Osteoblast (primary cell): ENCODE measurements at regions not wholly inside any gene's neighbourhood (a gene's known extent, or its start where the extent isn't known, plus 50 kb on each side); places are given as distances from the start of the nearest gene placed in this dataset.

Experiments used
- DNase-seq: peaks from one replicate; pipeline ENCODE4 v3.0.0; 2011; ENCODE audit warnings: low spot score, mixed read lengths; ENCODE audit not compliant: insufficient read length; ENCODE audit errors: missing footprints
- H2AFZ ChIP-seq: 2 replicates; pipeline ENCODE4 v1.6.0; 2011; ENCODE audit warnings: mild to moderate bottlenecking, low read length
- H3K27ac ChIP-seq: 2 replicates; pipeline ENCODE4 v1.5.1; 2011; ENCODE audit warnings: mild to moderate bottlenecking, low read depth, low read length, moderate library complexity
- H3K27me3 ChIP-seq: 2 replicates; pipeline ENCODE4 v1.6.0; 2012; ENCODE audit warnings: mild to moderate bottlenecking, control low read depth, inconsistent platforms, low read length, moderate library complexity; ENCODE audit not compliant: insufficient read depth
- H3K36me3 ChIP-seq: 2 replicates; pipeline ENCODE4 v1.5.1; 2011; ENCODE audit warnings: mild to moderate bottlenecking, low read length, control low read depth, moderate library complexity; ENCODE audit not compliant: insufficient read depth
- H3K4me1 ChIP-seq: 2 replicates; pipeline ENCODE4 v1.5.1; 2011; ENCODE audit warnings: mild to moderate bottlenecking, low read length, control low read depth, moderate library complexity; ENCODE audit not compliant: insufficient read depth
- H3K4me2 ChIP-seq: 2 replicates; pipeline ENCODE4 v1.6.0; 2011; ENCODE audit warnings: mild to moderate bottlenecking, low read length; ENCODE audit not compliant: insufficient read depth
- H3K4me3 ChIP-seq: fragments of 200-600 bp; sonication (generic); 3 replicates; pipeline ENCODE4 v1.5.1; 2012; ENCODE audit warnings: mild to moderate bottlenecking, low read length, inconsistent platforms; ENCODE audit not compliant: insufficient read depth
- H3K79me2 ChIP-seq: 2 replicates; pipeline ENCODE4 v1.6.0; 2012; ENCODE audit warnings: mild to moderate bottlenecking, low read length, control low read depth, inconsistent platforms; ENCODE audit not compliant: insufficient read depth
- H3K9me3 ChIP-seq: 2 replicates; pipeline ENCODE4 v1.5.1; 2011; ENCODE audit warnings: low read depth, low read length, control low read depth
- H4K20me1 ChIP-seq: 2 replicates; pipeline ENCODE4 v1.6.0; 2012; ENCODE audit warnings: mild to moderate bottlenecking, low read length, control low read depth; ENCODE audit not compliant: insufficient read depth
- CTCF ChIP-seq: IDR thresholded peaks from 2 replicates; pipeline ENCODE4 v1.5.1; 2011; ENCODE audit warnings: mild to moderate bottlenecking, low read depth, low read length, moderate library complexity; ENCODE audit errors: extremely low read depth

GRCh38 chr4:184329235-184329634, 111.6 kb upstream of the ENPP6 start:
- Histone ChIP-seq H3K4me1 (peaks cover 5% of the 10 kb centered on the region), H4K20me1 (no peaks in the 10 kb centered on the region), H3K27ac (peak overlapping the region; percentile 52), H3K36me3 (no peaks in the 10 kb centered on the region), H3K79me2 (no peaks in the 10 kb centered on the region), H3K9me3 (no peaks in the 10 kb centered on the region), H2AFZ (no peak overlapping the region), H3K4me2 (no peak overlapping the region), H3K27me3 (no peaks in the 10 kb centered on the region), H3K4me3 (no peak overlapping the region)
- no peak for TF ChIP-seq CTCF
- no peak for DNase-seq

GRCh38 chr4:184328022-184328736, 110.5 kb upstream of the ENPP6 start:
- no peak overlapping the region for H3K4me3 ChIP-seq
- H3K36me3 ChIP-seq, result no peaks in the 10 kb centered on the region
- peaks cover 5% of the 10 kb centered on the region for H3K4me1 ChIP-seq
- DNase-seq, result no peak
- no peak overlapping the region for H2AFZ ChIP-seq
- no peak overlapping the region for H3K4me2 ChIP-seq
- no peak for TF ChIP-seq CTCF
- H3K27me3 ChIP-seq, result no peaks in the 10 kb centered on the region
- no peak overlapping the region for H3K27ac ChIP-seq
- H3K79me2 ChIP-seq, result no peaks in the 10 kb centered on the region
- H4K20me1 ChIP-seq, result no peaks in the 10 kb centered on the region
- no peaks in the 10 kb centered on the region for H3K9me3 ChIP-seq

- no peak overlapping the region for H3K4me2 ChIP-seq
- H3K4me1 ChIP-seq, result peaks cover 5% of the 10 kb centered on the region
- H3K27ac ChIP-seq, result no peak overlapping the region
- H3K36me3 ChIP-seq, result no peaks in the 10 kb centered on the region
- H2AFZ ChIP-seq, result no peak overlapping the region
- no peak for TF ChIP-seq CTCF
- no peaks in the 10 kb centered on the region for H3K79me2 ChIP-seq
- no peaks in the 10 kb centered on the region for H3K27me3 ChIP-seq
- H3K4me3 ChIP-seq, result no peak overlapping the region
- DNase-seq, result no peak
- H4K20me1 ChIP-seq, result no peaks in the 10 kb centered on the region
- H3K9me3 ChIP-seq, result no peaks in the 10 kb centered on the region
These were observed 107.3 kb upstream of the ENPP6 start for GRCh38 chr4:184324939-184325477.

GRCh38 chr4:184322328-184323025, 104.8 kb upstream of the ENPP6 start:
- no peak for TF ChIP-seq CTCF
- H3K36me3 ChIP-seq, result no peaks in the 10 kb centered on the region
- H2AFZ ChIP-seq, result no peak overlapping the region

More at GRCh38 chr4:184322328-184323025, 104.8 kb upstream of the ENPP6 start:
- no peak for DNase-seq
- H3K4me1 ChIP-seq, result no peaks in the 10 kb centered on the region
- no peaks in the 10 kb centered on the region for H3K79me2 ChIP-seq
- no peaks in the 10 kb centered on the region for H4K20me1 ChIP-seq
- no peaks in the 10 kb centered on the region for H3K9me3 ChIP-seq
- H3K27me3 ChIP-seq, result no peaks in the 10 kb centered on the region
- no peak overlapping the region for H3K4me2 ChIP-seq
- no peak overlapping the region for H3K4me3 ChIP-seq
- no peak overlapping the region for H3K27ac ChIP-seq
